ENCODE measurements at regions not wholly inside any gene's neighbourhood (a gene's known extent, or its start where the extent isn't known, plus 50 kb on each side); places are given as distances from the start of the nearest gene placed in this dataset.
"Not testable (repeated sequence)": the region's sequence is repeated elsewhere in the genome, so short reads cannot be mapped to it uniquely, and the experiment has no call there.

- no peaks in the 10 kb centered on the region for H3K36me3 ChIP-seq (replicated peaks in 1 of 2)
- no peak overlapping the region for H3K4me3 ChIP-seq
- no peaks in the 10 kb centered on the region for H3K9me3 ChIP-seq (replicated peaks in 1 of 3)
- no peak for TF ChIP-seq CTCF (IDR thresholded peaks at IDR 0.05)
- TF ChIP-seq POLR2A (IDR thresholded peaks at IDR 0.05) = no peak
- no peaks in the 10 kb centered on the region for H3K27me3 ChIP-seq
- H3K4me1 ChIP-seq (replicated peaks in 1 of 2) = no peaks in the 10 kb centered on the region
- no peak overlapping the region for H3K27ac ChIP-seq
- DNase-seq = no peak
- 38 to 59% (median 43%) methylated on average over 2 of the region's 2 CpGs for WGBS, 4 donors
- intact Hi-C loops (cut with DNase I) = no loop called here
Observed at GRCh38 chr4:75142382-75142781, 209.5 kb downstream of the PARM1 start.

- Histone ChIP-seq H3K9me3 (replicated peaks in 1 of 3) (no peaks in the 10 kb centered on the region), H3K27ac (no peak overlapping the region), H3K27me3 (no peaks in the 10 kb centered on the region), H3K36me3 (replicated peaks in 1 of 2) (no peaks in the 10 kb centered on the region), H3K4me1 (replicated peaks in 1 of 2) (no peaks in the 10 kb centered on the region), H3K4me3 (no peak overlapping the region)
- no peak for TF ChIP-seq POLR2A (IDR thresholded peaks at IDR 0.05)
- TF ChIP-seq CTCF (IDR thresholded peaks at IDR 0.05) = no peak
- intact Hi-C loops (cut with DNase I) = no loop called here
- DNase-seq = no peak
Observed at GRCh38 chr4:75141162-75141561, 208.2 kb downstream of the PARM1 start.

GRCh38 chr4:75137302-75137701 is 204.4 kb downstream of the PARM1 start:
- TF ChIP-seq POLR2A (IDR thresholded peaks at IDR 0.05) (no peak), CTCF (IDR thresholded peaks at IDR 0.05) (no peak)
- H3K9me3 ChIP-seq (replicated peaks in 1 of 3) = no peaks in the 10 kb centered on the region
- intact Hi-C loops (cut with DNase I) = no loop called here

GRCh38 chr4:75135068-75135825 is 202.3 kb downstream of the PARM1 start:
- intact Hi-C loops (cut with DNase I) = no loop called here
- 63 to 78% (median 71%) methylated on average over 5 of the region's 5 CpGs for WGBS, 4 donors
- Histone ChIP-seq H3K36me3 (replicated peaks in 1 of 2) (no peaks in the 10 kb centered on the region), H3K4me1 (replicated peaks in 1 of 2) (no peaks in the 10 kb centered on the region), H3K9me3 (replicated peaks in 1 of 3) (no peaks in the 10 kb centered on the region), H3K27ac (no peak overlapping the region), H3K4me3 (no peak overlapping the region), H3K27me3 (no peaks in the 10 kb centered on the region)
- no peak for DNase-seq
- TF ChIP-seq CTCF (IDR thresholded peaks at IDR 0.05) (no peak), POLR2A (IDR thresholded peaks at IDR 0.05) (no peak)

More at GRCh38 chr4:75137302-75137701, 204.4 kb downstream of the PARM1 start:
- no peak for DNase-seq
- Histone ChIP-seq H3K4me1 (replicated peaks in 1 of 2) (no peaks in the 10 kb centered on the region), H3K4me3 (no peak overlapping the region), H3K27me3 (no peaks in the 10 kb centered on the region), H3K36me3 (replicated peaks in 1 of 2) (no peaks in the 10 kb centered on the region), H3K27ac (no peak overlapping the region)

GRCh38 chr4:75126870-75127269 is 194.0 kb downstream of the PARM1 start:
- 66 to 81% (median 71%) methylated on average over 9 to 15 of the region's 21 CpGs for WGBS, 4 donors
- H3K36me3 ChIP-seq (replicated peaks in 1 of 2); H3K9me3 ChIP-seq (replicated peaks in 1 of 3); intact Hi-C loops (cut with DNase I); H3K4me3 ChIP-seq; H3K4me1 ChIP-seq (replicated peaks in 1 of 2); H3K27ac ChIP-seq; H3K27me3 ChIP-seq; DNase-seq: not testable (repeated sequence)

All from adrenal gland (tissue), 9 donors.